OCI-LY7 (cell line): ENCODE measurements at regions not wholly inside any gene's neighbourhood (a gene's known extent, or its start where the extent isn't known, plus 50 kb on each side); places are given as distances from the start of the nearest gene placed in this dataset.

Experiments used
- EZH2phosphoT487 ChIP-seq: fragments of 200-600 bp; sonication (generic); IDR thresholded peaks from 2 replicates; pipeline ENCODE4 v1.6.1; 2018; ENCODE audit warnings: low read depth, borderline replicate concordance, mild to moderate bottlenecking, mixed run types, antibody characterized with exemption, low read length, moderate library complexity, mixed read lengths
- TF ChIP-seq, protein P1 (sequence below): fragments of 200-600 bp; sonication (generic); conservative IDR thresholded peaks from 2 replicates; pipeline ENCODE4 v1.5.1; 2014; ENCODE audit warnings: mild to moderate bottlenecking, antibody characterized with exemption, low read length, moderate library complexity, mixed read lengths

GRCh38 chr6:104226790-104227446 is 632.8 kb downstream of the HACE1 start:
- TF ChIP-seq, protein P1, sequence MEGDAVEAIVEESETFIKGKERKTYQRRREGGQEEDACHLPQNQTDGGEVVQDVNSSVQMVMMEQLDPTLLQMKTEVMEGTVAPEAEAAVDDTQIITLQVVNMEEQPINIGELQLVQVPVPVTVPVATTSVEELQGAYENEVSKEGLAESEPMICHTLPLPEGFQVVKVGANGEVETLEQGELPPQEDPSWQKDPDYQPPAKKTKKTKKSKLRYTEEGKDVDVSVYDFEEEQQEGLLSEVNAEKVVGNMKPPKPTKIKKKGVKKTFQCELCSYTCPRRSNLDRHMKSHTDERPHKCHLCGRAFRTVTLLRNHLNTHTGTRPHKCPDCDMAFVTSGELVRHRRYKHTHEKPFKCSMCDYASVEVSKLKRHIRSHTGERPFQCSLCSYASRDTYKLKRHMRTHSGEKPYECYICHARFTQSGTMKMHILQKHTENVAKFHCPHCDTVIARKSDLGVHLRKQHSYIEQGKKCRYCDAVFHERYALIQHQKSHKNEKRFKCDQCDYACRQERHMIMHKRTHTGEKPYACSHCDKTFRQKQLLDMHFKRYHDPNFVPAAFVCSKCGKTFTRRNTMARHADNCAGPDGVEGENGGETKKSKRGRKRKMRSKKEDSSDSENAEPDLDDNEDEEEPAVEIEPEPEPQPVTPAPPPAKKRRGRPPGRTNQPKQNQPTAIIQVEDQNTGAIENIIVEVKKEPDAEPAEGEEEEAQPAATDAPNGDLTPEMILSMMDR, result no peak
- TF ChIP-seq EZH2phosphoT487, result no peak
